ENCODE measurements at regions not wholly inside any gene's neighbourhood (a gene's known extent, or its start where the extent isn't known, plus 50 kb on each side); places are given as distances from the start of the nearest gene placed in this dataset.

DNA sequence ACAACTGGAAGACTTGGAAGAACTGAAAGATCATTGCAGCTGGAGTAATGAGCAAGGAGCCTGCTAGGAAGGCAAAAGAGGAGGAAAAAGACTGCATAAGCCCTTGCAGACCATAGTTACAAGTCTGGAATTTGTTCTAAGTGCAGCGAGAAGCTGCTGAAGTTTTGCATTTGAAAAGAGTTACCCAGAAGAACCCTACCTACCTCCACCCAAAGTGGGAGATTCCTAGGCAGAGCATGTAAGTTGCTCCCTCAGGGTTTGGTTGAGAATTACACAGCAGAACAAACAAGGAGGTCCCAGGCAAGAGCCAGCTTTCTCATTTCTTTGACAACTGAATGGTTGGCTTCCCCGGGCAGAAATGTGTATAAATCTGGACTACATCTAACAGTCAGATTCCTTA, 118.7 kb upstream of the NUDT7 start:
- H3K27ac ChIP-seq: no peak overlapping the region
- no peaks in the 10 kb centered on the region for H3K9me3 ChIP-seq
- no peaks in the 10 kb centered on the region for H3K27me3 ChIP-seq
- intact Hi-C loops (cut with DNase I; ENCODE audit: low total_unique reads): no loop called here
- no peak for DNase-seq
- 60 to 62% methylated on average over 2 of the region's 2 CpGs for WGBS, 2 donors
- no peak for TF ChIP-seq POLR2A (IDR thresholded peaks at IDR 0.05)
- TF ChIP-seq, protein P1, sequence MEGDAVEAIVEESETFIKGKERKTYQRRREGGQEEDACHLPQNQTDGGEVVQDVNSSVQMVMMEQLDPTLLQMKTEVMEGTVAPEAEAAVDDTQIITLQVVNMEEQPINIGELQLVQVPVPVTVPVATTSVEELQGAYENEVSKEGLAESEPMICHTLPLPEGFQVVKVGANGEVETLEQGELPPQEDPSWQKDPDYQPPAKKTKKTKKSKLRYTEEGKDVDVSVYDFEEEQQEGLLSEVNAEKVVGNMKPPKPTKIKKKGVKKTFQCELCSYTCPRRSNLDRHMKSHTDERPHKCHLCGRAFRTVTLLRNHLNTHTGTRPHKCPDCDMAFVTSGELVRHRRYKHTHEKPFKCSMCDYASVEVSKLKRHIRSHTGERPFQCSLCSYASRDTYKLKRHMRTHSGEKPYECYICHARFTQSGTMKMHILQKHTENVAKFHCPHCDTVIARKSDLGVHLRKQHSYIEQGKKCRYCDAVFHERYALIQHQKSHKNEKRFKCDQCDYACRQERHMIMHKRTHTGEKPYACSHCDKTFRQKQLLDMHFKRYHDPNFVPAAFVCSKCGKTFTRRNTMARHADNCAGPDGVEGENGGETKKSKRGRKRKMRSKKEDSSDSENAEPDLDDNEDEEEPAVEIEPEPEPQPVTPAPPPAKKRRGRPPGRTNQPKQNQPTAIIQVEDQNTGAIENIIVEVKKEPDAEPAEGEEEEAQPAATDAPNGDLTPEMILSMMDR (IDR thresholded peaks at IDR 0.05): no peak
- no peaks in the 10 kb centered on the region for H3K4me1 ChIP-seq
- H3K36me3 ChIP-seq (ENCODE audit: low read depth, missing control alignments): no peaks in the 10 kb centered on the region
- H3K4me3 ChIP-seq: no peak overlapping the region

DNA sequence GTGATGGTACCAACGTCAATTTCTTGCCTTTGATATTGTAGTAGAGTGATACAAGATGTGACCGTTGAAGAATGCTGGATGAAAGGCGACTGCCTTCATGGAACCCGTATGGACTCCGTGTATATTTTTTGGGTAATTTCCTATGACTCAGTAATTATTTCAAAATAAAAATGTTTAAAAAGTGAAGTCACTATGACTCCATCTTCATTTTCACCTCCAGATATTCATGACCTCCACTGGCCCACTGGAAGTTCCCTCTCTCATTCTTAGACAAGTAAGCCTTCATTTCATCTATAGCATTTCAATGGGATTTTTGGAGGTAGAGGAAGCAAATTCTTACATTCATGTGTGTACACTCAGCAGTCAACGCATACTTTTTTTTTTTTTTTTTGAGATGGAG, 111.8 kb upstream of the NUDT7 start:
- Histone ChIP-seq H3K36me3 (ENCODE audit: low read depth, missing control alignments) (no peaks in the 10 kb centered on the region), H3K4me1 (no peaks in the 10 kb centered on the region), H3K4me3 (no peak overlapping the region), H3K27ac (no peak overlapping the region), H3K27me3 (no peaks in the 10 kb centered on the region), H3K9me3 (no peaks in the 10 kb centered on the region)
- WGBS, 2 donors: 92 to 94% methylated on average over 6 of the region's 6 CpGs
- intact Hi-C loops (cut with DNase I; ENCODE audit: low total_unique reads): no loop called here
- TF ChIP-seq, protein P1 (IDR thresholded peaks at IDR 0.05): no peak
- no peak for TF ChIP-seq POLR2A (IDR thresholded peaks at IDR 0.05)
- no peak for DNase-seq

DNA sequence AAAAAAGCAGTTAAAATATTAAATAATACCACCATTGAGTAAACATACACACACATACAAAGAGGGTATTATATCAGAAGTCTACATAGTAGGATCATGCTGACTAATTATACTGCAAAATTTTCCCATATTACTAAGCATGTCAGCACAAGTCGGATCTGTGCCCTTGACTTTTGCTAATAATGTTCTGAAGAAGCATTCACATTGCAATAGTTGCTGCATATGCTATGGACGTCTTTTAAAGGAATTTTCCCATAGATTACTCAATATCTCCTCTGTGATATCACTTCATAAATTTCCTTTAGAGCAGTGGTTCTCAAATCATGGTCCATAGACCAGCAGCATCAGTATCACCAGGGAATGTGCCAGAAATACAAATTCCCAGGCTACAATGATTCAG, 110.9 kb upstream of the NUDT7 start:
- no peaks in the 10 kb centered on the region for H3K36me3 ChIP-seq (ENCODE audit: low read depth, missing control alignments)
- WGBS, 2 donors: 23 to 36% methylated on average over 2 of the region's 2 CpGs
- intact Hi-C loops (cut with DNase I; ENCODE audit: low total_unique reads): no loop called here
- H3K27me3 ChIP-seq: no peaks in the 10 kb centered on the region
- no peaks in the 10 kb centered on the region for H3K4me1 ChIP-seq
- TF ChIP-seq POLR2A (IDR thresholded peaks at IDR 0.05): no peak
- H3K9me3 ChIP-seq: no peaks in the 10 kb centered on the region
- no peak overlapping the region for H3K27ac ChIP-seq
- no peak for DNase-seq
- H3K4me3 ChIP-seq: no peak overlapping the region

DNA sequence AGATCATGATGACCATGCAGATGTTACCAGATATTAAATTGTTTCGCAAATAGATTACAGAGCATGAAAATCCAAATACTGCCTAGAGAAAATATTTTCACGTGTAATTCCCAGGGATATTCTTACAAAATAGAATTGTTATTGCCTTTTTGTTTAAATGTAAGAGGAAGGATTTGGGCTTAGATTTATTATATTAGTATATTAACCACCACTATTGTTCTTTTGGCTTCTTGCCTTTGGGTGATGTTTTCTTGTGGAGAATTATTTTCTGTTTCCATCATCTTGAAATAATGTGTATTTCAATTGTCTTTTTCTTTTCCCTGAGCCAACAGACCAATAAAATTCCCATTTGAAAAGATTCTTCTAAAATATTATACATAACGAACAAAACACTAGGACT, 109.7 kb upstream of the NUDT7 start:
- Histone ChIP-seq H3K27me3 (no peaks in the 10 kb centered on the region), H3K36me3 (ENCODE audit: low read depth, missing control alignments) (no peaks in the 10 kb centered on the region), H3K4me1 (no peaks in the 10 kb centered on the region), H3K9me3 (no peaks in the 10 kb centered on the region), H3K4me3 (no peak overlapping the region), H3K27ac (no peak overlapping the region)
- TF ChIP-seq POLR2A (IDR thresholded peaks at IDR 0.05): no peak
- TF ChIP-seq, protein P1 (IDR thresholded peaks at IDR 0.05): no peak
- DNase-seq: no peak
- intact Hi-C loops (cut with DNase I; ENCODE audit: low total_unique reads): no loop called here
- 81 to 88% methylated on average over 3 of the region's 3 CpGs for WGBS, 2 donors

DNA sequence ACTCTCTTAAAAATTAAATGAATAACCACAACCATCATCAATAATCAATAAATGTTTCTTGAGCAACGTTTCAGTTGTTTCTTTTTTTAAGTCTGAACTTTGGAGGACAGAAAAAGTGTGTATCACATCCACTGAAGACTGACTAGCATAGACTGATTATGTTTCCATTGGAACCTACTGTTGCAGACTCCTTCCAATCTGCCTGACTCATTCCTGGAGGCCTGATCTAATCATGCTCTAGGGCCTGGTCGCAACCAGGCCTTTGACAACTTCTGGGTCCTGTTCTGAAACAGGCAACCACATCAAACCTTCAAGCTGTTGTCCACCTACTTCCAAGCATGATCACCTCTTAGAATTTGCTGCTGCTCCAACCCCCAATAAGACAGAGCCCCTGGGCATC, 109.2 kb upstream of the NUDT7 start:
- no peak for DNase-seq
- 85 to 89% methylated on average over 2 of the region's 2 CpGs for WGBS, 2 donors
- Histone ChIP-seq H3K9me3 (no peaks in the 10 kb centered on the region), H3K27me3 (no peaks in the 10 kb centered on the region), H3K4me3 (no peak overlapping the region), H3K4me1 (no peaks in the 10 kb centered on the region), H3K27ac (no peak overlapping the region), H3K36me3 (ENCODE audit: low read depth, missing control alignments) (no peaks in the 10 kb centered on the region)
- TF ChIP-seq, protein P1 (IDR thresholded peaks at IDR 0.05): no peak
- TF ChIP-seq POLR2A (IDR thresholded peaks at IDR 0.05): no peak
- intact Hi-C loops (cut with DNase I; ENCODE audit: low total_unique reads): no loop called here
